ENCODE measurements at regions not wholly inside any gene's neighbourhood (a gene's known extent, or its start where the extent isn't known, plus 50 kb on each side); places are given as distances from the start of the nearest gene placed in this dataset.
"Not testable (repeated sequence)": the region's sequence is repeated elsewhere in the genome, so short reads cannot be mapped to it uniquely, and the experiment has no call there.

DNA sequence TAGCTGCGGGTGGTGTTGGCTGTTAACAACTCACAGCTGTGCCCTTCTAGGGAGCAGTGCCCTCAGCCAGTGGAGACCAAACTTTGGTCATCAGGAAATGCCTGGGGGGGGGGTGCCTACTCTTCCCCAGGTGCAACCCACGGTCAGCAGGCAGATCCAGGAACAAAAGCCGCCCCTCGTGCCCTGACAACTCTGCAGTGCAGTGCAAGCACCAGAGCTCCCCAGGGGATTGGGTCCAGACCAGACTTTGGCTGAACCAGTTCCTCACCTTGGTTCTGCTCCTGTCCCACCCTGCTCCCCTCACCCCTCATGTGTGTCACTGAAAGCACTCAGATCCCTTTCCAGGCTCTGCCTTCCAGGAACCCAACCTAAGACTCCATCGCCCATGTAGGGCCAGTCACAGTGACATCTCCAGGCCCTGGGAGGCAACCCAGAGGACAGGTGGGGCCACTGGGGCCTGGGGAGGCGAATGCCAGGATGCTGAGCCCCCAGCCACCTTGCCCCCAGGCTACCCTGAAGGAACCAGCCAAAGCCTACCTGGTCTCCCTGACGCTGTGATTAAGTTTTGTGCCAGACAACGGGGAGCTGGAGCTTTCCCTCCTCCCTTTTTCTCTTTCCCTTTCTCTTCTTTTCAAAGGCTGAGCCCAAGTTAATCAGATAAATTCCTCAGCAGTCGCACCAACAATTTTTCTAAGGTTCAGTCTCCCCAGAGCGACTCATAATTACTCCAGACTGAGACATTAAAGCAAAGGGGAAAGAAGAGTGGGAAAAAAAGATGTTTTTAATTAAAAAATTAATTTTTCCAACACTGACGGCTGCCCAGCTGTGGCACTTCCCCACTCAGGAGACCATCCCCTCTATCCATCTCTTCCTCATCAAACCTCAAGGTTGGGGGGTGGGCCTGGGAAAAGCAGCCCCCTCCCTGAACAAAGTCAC, 207.5 kb upstream of the LINGO1 start:
- no peak for DNase-seq (ENCODE audit: low read depth, low spot score)

DNA sequence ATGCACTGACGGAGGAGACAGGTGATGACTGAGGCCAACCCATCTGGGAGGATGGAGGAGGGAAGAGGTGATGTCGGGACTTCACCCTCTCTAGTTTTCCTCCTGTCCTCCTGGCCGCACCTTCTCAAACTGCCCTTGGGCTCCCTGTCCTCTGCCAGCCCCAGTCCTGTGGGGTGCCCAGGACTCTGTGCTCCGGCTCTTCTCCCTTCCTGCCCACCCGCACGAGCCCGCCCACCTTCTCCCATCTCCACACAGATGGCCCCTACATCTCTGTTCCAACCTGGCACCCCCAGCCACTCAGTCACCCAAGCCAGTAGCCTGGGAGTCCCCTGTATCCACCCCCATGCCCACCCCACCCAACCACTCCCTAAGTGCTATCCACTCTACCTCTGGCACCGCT, 206.7 kb upstream of the LINGO1 start:
- no peak for DNase-seq (ENCODE audit: low read depth, low spot score)

DNA sequence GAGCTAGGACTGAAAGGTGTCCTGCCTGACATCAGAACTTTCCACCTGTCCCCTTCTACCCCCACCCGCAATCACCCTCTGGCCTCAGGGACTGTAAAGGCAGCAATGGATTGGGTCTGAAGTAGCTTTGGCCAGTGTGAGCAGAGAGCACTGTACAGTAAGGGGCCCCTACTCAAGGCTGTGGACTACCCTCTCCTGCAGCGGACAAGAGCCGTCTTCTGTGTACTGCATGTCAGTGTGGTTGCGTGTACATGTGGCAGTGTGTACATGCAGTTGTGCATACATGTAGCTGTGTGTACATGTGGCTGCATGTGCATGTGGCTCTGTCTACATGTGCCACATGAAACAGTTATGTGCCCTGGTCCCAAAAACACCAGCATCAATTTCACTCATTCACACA, 205.9 kb upstream of the LINGO1 start:
- no peak for DNase-seq (ENCODE audit: low read depth, low spot score)

DNA sequence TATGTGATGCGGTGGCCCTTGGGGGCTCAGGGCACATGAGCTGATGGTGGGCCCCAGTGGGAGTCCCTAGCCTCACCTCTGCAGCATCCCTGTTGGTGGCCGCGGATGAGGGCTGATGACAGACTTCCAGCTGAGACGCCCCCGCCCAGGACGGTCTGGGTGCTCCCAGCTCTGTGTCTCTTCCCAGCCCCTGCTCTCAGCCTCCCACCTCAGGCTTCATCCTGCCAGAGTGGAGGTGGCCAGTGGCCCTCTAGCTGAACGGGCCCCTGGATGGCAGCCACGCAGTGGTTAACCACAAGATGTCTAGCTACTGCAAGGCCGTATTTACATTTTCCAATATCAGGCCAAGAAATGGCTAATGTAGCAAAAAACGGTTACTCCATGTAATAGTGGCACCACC, 205.3 kb upstream of the LINGO1 start:
- DNase-seq (ENCODE audit: low read depth, low spot score), result peak; percentile 74

GRCh38 chr15:77837649-77838025, 204.9 kb upstream of the LINGO1 start:
- DNase-seq (ENCODE audit: low read depth, low spot score), result no peak

GRCh38 chr15:77836906-77837648, 204.4 kb upstream of the LINGO1 start:
- DNase-seq (ENCODE audit: low read depth, low spot score), result no peak

GRCh38 chr15:77836121-77836692, 203.5 kb upstream of the LINGO1 start:
- peak; percentile 66 for DNase-seq (ENCODE audit: low read depth, low spot score)

GRCh38 chr15:77834276-77834990, 201.7 kb upstream of the LINGO1 start:
- no peak for DNase-seq (ENCODE audit: low read depth, low spot score)

DNA sequence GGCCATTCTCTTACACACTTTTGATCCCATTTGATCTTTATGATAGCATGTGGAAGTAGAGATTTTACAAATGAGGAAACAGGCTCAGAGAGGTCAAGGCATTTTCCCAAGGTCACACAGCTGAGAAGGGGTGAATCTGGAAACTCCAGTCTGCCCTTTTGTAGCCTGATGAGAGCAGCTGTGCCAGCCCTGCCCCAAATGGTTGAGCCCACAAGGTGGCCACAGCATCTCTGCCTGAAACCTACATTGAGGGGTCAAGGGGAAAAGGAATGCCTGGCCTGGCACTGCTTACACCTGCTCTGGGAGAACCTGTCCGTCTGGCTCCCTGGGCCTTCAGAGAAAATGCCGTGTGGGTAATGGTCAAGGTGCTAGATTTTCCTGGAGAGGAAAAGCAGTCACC, 200.2 kb upstream of the LINGO1 start:
- DNase-seq (ENCODE audit: low read depth, low spot score), result no peak

DNA sequence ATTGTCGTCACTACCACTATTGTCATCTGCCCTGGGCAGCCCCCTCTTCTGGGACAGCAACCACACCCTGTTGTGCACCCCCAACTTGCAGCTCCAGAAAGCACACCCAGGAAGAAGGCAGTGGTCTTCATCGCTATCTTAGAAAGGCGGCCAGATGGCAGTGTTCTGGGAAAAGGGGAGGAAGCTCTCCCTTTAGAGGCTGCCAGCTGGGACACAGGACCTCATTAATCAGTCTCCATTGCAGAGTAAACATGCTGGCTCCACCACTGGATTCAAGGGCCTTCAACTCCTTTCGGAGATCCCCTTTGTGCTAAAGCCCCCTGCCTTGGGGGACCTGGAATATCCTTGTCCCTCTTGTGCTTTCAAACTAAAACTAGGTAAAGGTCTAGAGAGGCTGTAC, 199.3 kb upstream of the LINGO1 start:
- no peak for DNase-seq (ENCODE audit: low read depth, low spot score)

- peak; percentile 55 for DNase-seq (ENCODE audit: low read depth, low spot score)
These were observed 197.3 kb upstream of the LINGO1 start for GRCh38 chr15:77830051-77830468.

DNA sequence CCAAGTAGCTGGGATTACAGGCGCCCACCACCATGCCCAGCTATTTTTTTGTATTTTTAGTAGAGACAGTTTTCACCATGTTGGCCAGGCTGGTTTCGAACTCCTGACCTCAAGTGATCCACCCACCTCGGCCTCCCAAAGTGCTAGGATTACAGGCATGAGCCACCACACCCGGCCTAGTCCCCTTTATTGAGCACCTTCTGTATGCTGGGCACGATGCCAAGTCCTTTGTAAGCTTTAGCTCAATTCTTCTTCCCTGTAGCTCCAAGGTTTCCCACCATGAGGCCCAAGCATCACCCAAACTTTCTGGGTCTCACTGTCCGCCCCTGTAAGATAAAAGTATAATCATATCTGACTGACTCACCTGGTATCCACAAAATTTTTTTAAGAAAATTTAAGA, 196.6 kb upstream of the LINGO1 start:
- DNase-seq (ENCODE audit: low read depth, low spot score), result not testable (repeated sequence)

DNA sequence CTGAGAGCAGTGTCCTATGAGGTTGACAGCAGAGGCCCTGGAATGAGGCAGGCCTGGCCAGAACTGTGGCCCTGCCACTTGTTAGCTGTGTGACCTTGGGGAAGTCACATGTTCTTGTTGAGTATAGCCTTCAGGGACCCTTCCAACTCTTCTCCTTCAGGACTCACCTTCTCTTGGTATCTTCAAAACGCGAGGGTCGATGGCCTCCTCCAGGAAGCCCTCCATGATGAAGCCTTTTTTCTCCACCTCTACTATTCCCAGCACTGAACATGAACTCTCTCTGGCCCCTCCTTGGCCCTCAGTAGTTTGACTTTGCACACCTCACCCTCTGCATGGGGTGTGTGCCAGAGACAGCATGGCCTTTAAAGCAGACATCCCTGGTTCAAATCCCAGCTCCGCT, 195.1 kb upstream of the LINGO1 start:
- DNase-seq (ENCODE audit: low read depth, low spot score), result no peak

- DNase-seq (ENCODE audit: low read depth, low spot score), result no peak
These were observed 193.4 kb upstream of the LINGO1 start for GRCh38 chr15:77826006-77826695.

DNA sequence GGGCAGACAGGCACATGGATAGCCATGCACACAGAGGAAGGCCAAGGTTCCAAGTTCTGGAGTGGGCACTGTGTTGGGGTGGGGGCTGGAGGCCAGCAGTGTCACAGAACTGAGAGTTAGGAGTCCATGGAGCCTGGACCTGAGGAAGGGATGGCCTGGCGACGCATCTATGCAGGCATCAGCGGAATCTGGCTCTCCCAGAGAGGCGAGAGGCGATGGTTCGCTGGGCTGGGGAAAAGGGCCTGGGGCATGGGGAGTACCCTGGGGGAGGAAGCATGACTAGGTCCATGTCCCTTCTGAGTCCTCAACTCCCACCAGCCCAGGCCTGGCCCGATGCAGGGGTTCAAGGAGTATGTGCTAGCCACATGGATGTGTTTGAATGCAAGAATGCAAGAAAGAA, 192.8 kb upstream of the LINGO1 start:
- no peak for DNase-seq (ENCODE audit: low read depth, low spot score)

- DNase-seq (ENCODE audit: low read depth, low spot score), result no peak
These were observed 192.5 kb upstream of the LINGO1 start for GRCh38 chr15:77825252-77825542.

- no peak for DNase-seq (ENCODE audit: low read depth, low spot score)
These were observed 191.9 kb upstream of the LINGO1 start for GRCh38 chr15:77824361-77825251.

GRCh38 chr15:77823736-77824135, 191.0 kb upstream of the LINGO1 start:
- no peak for DNase-seq (ENCODE audit: low read depth, low spot score)

- no peak for DNase-seq (ENCODE audit: low read depth, low spot score)
These were observed 190.0 kb upstream of the LINGO1 start for GRCh38 chr15:77822631-77823230.

GRCh38 chr15:77821959-77822256, 189.2 kb upstream of the LINGO1 start:
- DNase-seq (ENCODE audit: low read depth, low spot score), result no peak
